Fibroblast of skin of right quadriceps (primary cell): ENCODE measurements at regions not wholly inside any gene's neighbourhood (a gene's known extent, or its start where the extent isn't known, plus 50 kb on each side); places are given as distances from the start of the nearest gene placed in this dataset.

Experiments used
- DNase-seq: peaks from one replicate; pipeline ENCODE4 v3.0.0-alpha.2; 2013

- no peak for DNase-seq
These were observed 215.4 kb upstream of the NRXN1 start for GRCh38 chr2:51247252-51247805.

GRCh38 chr2:51243892-51244535 is 212.1 kb upstream of the NRXN1 start:
- no peak for DNase-seq

GRCh38 chr2:51237626-51238271 is 205.8 kb upstream of the NRXN1 start:
- no peak for DNase-seq

GRCh38 chr2:51232027-51232426 is 200.1 kb upstream of the NRXN1 start:
- no peak for DNase-seq

GRCh38 chr2:51231071-51231470 is 199.1 kb upstream of the NRXN1 start:
- no peak for DNase-seq

GRCh38 chr2:51225377-51225776 is 193.4 kb upstream of the NRXN1 start:
- no peak for DNase-seq

- DNase-seq = no peak
These were observed 192.9 kb upstream of the NRXN1 start for GRCh38 chr2:51224790-51225189.

GRCh38 chr2:51222106-51222505 is 190.2 kb upstream of the NRXN1 start:
- DNase-seq = no peak

- DNase-seq = no peak
These were observed 188.7 kb upstream of the NRXN1 start for GRCh38 chr2:51220606-51221005.

- DNase-seq = no peak
These were observed 188.1 kb upstream of the NRXN1 start for GRCh38 chr2:51220080-51220479.

- peak; percentile 13 for DNase-seq
These were observed 187.5 kb upstream of the NRXN1 start for GRCh38 chr2:51219468-51219867.

GRCh38 chr2:51218047-51218446 is 186.1 kb upstream of the NRXN1 start:
- peak; percentile 4 for DNase-seq

GRCh38 chr2:51213826-51214225 is 181.9 kb upstream of the NRXN1 start:
- no peak for DNase-seq

- no peak for DNase-seq
These were observed 180.4 kb upstream of the NRXN1 start for GRCh38 chr2:51212374-51212773.

GRCh38 chr2:51208521-51208920 is 176.6 kb upstream of the NRXN1 start:
- no peak for DNase-seq

GRCh38 chr2:51201295-51201694 is 169.4 kb upstream of the NRXN1 start:
- no peak for DNase-seq

GRCh38 chr2:51194656-51195055 is 162.7 kb upstream of the NRXN1 start:
- no peak for DNase-seq

GRCh38 chr2:51170273-51170672 is 138.3 kb upstream of the NRXN1 start:
- DNase-seq = no peak

- DNase-seq = peak; percentile 10
These were observed 133.8 kb upstream of the NRXN1 start for GRCh38 chr2:51165534-51166260.

GRCh38 chr2:51158251-51158650 is 126.3 kb upstream of the NRXN1 start:
- no peak for DNase-seq

- DNase-seq = peak; percentile 2
These were observed 121.3 kb upstream of the NRXN1 start for GRCh38 chr2:51153236-51153635.

- no peak for DNase-seq
These were observed 119.7 kb upstream of the NRXN1 start for GRCh38 chr2:51151490-51152140.

GRCh38 chr2:51149725-51150124 is 117.8 kb upstream of the NRXN1 start:
- DNase-seq = no peak
